ENCODE measurements at regions not wholly inside any gene's neighbourhood (a gene's known extent, or its start where the extent isn't known, plus 50 kb on each side); places are given as distances from the start of the nearest gene placed in this dataset.

- Histone ChIP-seq H3K36me3 (no peaks in the 10 kb centered on the region), H3K27ac (no peak overlapping the region), H3K4me1 (no peaks in the 10 kb centered on the region), H3K4me3 (no peak overlapping the region), H3K9me3 (peaks cover 0 to 6% (median 0%) of the 10 kb centered on the region in 11 donors), H3K27me3 (no peaks in the 10 kb centered on the region)
- ATAC-seq (no peak), DNase-seq (no peak)
- intact Hi-C loops (cut with DNase I): no loop called here
- TF ChIP-seq CTCF (IDR thresholded peaks at IDR 0.05): no peak
- WGBS, 2 donors: 95 to 98% methylated on average over 1 of the region's 1 CpG
Measured at GRCh38 chr3:35081899-35082298, 557.4 kb upstream of the ARPP21 start.

- no peak for ATAC-seq
- no peaks in the 10 kb centered on the region for H3K36me3 ChIP-seq
- no peak overlapping the region for H3K4me3 ChIP-seq
- H3K27ac ChIP-seq: no peak overlapping the region
- H3K4me1 ChIP-seq: no peaks in the 10 kb centered on the region
- DNase-seq: no peak
- 67 to 88% methylated on average over 1 of the region's 1 CpG for WGBS, 2 donors
- peaks cover 0 to 67% (median 10%) of the 10 kb centered on the region in 11 donors for H3K9me3 ChIP-seq
- intact Hi-C loops (cut with DNase I): no loop called here
- H3K27me3 ChIP-seq: no peaks in the 10 kb centered on the region
- no peak for TF ChIP-seq CTCF (IDR thresholded peaks at IDR 0.05)
Measured at GRCh38 chr3:35088943-35089342, 550.4 kb upstream of the ARPP21 start.

- DNase-seq (no peak), ATAC-seq (no peak)
- WGBS, 2 donors: 90 to 92% methylated on average over 3 of the region's 3 CpGs
- Histone ChIP-seq H3K4me1 (no peaks in the 10 kb centered on the region), H3K9me3 (peaks cover 0 to 11% (median 0%) of the 10 kb centered on the region in 11 donors), H3K27me3 (no peaks in the 10 kb centered on the region), H3K27ac (no peak overlapping the region), H3K36me3 (no peaks in the 10 kb centered on the region), H3K4me3 (no peak overlapping the region)
- TF ChIP-seq CTCF (IDR thresholded peaks at IDR 0.05): no peak
- intact Hi-C loops (cut with DNase I): no loop called here
Measured at GRCh38 chr3:35114686-35115085, 524.6 kb upstream of the ARPP21 start.

GRCh38 chr3:35120026-35120425 is 519.3 kb upstream of the ARPP21 start:
- Histone ChIP-seq H3K4me3 (no peak overlapping the region), H3K4me1 (no peaks in the 10 kb centered on the region), H3K27ac (no peak overlapping the region), H3K36me3 (no peaks in the 10 kb centered on the region), H3K9me3 (no peaks in the 10 kb centered on the region), H3K27me3 (no peaks in the 10 kb centered on the region)
- TF ChIP-seq CTCF (IDR thresholded peaks at IDR 0.05): no peak
- intact Hi-C loops (cut with DNase I): no loop called here
- DNase-seq (no peak), ATAC-seq (no peak)

GRCh38 chr3:35137612-35138011 is 501.7 kb upstream of the ARPP21 start:
- Histone ChIP-seq H3K4me3 (no peak overlapping the region), H3K27me3 (no peaks in the 10 kb centered on the region), H3K9me3 (peaks cover 0 to 20% (median 6%) of the 10 kb centered on the region in 11 donors), H3K4me1 (no peaks in the 10 kb centered on the region), H3K27ac (no peak overlapping the region), H3K36me3 (no peaks in the 10 kb centered on the region)
- DNase-seq: no peak
- intact Hi-C loops (cut with DNase I): no loop called here
- TF ChIP-seq CTCF (IDR thresholded peaks at IDR 0.05): no peak
- ATAC-seq: peak in 1 of 8 donors; percentile 18

All from heart right ventricle (tissue), 16 donors.